ENCODE measurements at regions not wholly inside any gene's neighbourhood (a gene's known extent, or its start where the extent isn't known, plus 50 kb on each side); places are given as distances from the start of the nearest gene placed in this dataset.

- TF ChIP-seq POLR2A (IDR thresholded peaks at IDR 0.05; ENCODE audit: low read length) (no peak), GATA1 (IDR thresholded peaks at IDR 0.05; ENCODE audit: low read depth, low read length) (no peak)
Observed at GRCh38 chr2:106953236-106953635, 67.3 kb upstream of the ST6GAL2 start.

All from erythroblast (primary cell).